ENCODE measurements at regions not wholly inside any gene's neighbourhood (a gene's known extent, or its start where the extent isn't known, plus 50 kb on each side); places are given as distances from the start of the nearest gene placed in this dataset.

DNA sequence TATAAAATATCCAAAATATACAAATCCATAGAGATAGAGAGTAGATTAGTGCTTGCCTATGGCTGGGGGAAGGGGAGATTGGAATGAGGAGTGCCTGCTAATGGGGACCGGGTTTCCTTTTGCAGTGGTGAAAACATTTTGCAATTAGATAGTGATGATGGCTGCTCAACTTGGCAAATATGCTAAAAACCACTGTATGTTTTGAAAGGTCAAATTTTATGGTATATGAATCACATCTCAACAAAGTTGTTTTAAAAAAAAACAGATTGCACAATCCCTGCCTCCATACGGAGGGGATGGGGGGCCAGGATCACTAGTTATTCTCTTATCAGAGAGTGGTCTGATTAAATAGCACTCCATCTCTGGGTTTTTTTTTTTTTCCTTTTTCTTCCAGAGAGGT lies 76.9 kb upstream of the RIPOR2 start:
- no peak for DNase-seq (ENCODE audit: low read depth in 2 of 2)

DNA sequence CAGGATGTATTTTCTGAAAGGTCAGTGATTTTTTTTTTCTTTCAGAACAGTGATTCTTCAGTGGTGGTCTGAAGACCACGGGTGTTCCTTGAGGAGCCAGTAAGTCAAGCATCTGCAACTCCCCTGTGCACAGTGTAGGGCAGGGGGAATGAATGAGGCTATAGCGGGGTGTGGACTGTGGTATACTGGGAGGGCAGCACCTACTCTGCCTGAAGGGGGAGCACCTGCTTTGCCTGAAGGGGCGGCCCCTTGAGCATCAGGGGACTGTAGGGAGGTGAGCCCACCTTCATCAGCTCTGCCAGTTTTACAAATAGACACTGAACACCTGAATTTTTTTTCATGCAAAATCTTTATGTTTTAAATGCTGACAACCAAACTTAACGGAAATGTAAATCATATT lies 77.5 kb upstream of the RIPOR2 start:
- no peak for DNase-seq (ENCODE audit: low read depth in 2 of 2)

DNA sequence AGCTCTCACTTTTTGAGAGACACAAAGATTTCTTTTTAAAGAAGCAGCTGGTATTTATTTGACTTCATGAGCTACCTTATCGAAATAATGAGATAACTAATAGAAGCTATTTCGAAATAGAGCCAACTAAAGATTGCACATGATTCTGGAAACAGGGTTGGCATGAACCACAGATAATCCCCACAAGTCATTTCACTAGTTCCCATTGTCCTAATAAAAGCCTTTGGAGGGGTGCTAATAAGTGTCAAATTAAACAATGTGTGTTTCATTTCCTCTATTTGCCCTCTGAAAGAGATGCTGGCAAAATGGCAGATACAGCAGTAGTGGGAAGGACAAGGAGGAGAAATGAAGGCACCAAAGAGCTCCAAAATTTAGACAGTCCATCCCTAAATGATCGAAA lies 78.6 kb upstream of the RIPOR2 start:
- no peak for DNase-seq (ENCODE audit: low read depth in 2 of 2)

DNA sequence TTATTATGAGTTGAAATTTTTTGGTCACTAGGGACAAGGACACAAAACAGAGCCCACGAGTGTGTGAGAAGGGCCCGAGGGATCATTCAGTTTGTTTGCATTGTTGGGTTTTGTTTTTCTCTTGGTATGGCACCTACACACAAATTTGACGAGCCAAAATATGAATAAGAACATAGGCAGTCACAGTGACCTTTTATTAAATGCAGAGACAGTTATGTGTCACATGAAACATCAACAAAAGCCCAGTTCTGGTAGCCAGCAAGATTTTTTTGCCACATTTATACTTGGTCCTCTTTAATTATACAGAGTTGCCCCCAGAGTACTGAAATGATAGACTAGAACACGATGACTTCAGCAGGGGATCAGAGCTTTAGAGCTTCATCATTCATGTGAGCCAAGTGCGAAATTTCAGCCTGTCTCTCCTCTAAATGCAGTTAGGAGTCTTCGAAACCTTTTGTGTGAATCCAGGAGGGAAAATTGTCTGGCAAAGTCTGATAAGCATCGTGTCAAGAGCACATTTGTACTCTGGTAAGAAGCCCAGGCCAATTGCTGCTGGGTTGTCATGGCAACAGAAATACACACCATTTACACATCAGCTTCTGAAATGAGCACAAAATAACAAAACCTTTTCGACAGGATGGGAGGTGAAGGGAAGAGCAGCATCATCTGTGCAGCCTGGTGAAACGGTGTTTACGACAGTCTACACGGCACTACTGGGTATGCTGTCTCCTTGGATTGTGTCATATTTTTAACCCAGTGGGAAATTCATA lies 79.2 kb upstream of the RIPOR2 start:
- DNase-seq (ENCODE audit: low read depth in 2 of 2) = no peak

DNA sequence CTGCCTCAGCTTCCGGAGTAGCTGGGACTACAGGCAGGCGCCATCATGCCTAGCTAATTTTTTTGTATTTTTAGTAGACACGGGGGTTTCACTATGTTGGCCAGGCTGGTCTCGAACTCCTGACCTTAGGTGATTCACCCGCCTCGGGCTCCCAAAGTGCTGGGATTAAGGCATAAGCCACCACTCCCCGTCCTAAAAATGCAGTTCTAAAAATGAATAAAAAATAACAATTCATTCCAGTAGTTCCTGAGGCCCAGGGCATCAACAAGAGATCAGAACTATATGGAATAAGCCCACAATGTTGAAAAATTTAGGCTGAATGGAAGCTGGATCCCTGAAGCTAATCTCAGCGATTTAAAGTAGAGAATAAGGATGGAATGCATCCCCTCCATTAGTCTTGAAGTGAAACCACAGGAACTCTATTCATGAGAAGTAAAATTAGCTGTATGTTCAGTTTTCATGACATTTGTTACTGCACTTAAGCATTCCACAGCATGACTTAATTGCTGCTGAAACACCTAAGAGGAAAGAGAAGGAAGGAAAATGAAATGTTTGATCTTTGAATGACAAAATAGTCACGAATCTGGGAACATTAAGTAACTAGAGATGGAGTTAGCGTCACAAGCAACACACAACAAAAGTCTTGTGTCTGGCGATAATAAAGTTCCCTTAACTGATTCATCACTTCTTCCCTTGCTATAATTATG lies 80.4 kb upstream of the RIPOR2 start:
- DNase-seq (ENCODE audit: low read depth in 2 of 2) = no peak

DNA sequence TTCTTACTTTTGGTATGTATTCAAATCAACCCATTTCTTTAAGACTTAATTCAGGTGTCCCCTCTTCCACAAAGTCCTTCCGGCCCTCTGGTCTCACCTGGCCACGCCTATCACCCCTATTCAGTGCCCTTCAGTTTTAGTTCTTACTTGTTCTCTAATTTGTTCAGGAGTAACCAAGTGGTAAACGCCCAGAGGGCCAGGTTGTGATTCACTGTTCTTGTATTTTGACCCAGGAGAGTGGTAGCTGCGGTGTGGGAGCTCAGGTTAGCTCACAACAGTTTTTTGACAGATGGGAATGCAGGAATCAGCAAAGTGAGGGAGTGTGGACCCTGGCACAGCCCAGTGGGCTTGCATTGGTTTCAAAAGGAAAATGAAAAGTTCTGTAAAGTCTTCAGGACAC lies 81.7 kb upstream of the RIPOR2 start:
- DNase-seq (ENCODE audit: low read depth in 2 of 2) = no peak

DNA sequence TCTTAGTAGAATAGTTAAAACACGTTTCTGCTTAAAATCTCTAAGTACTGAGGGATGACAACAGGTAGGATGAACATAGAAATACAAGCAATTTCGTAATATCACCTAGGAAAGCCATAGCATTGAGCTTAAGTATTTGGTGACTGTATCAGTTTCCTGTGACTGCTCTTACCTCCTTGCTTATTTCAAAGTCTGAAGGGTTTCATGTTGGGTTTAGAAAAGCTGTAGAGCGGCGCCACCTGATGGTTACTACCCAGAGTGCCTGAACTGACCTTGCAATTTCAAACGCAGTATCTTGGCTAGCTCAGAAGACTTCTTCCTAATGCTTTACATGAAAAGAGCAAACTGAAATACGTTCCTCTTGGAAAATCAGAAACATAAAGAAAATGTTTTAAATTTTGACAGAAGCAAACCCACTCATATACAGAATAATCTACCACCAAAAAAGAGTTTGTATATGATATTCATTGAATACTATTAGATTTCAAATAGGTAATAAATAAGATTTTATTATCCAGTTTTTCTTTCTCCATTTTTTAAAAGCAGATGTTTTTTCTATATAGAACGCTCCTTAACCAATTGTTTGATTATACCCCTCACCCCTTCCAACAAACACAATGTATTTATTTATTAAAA lies 82.3 kb upstream of the RIPOR2 start:
- peak; percentile 62 to 72 for DNase-seq (ENCODE audit: low read depth in 2 of 2)

DNA sequence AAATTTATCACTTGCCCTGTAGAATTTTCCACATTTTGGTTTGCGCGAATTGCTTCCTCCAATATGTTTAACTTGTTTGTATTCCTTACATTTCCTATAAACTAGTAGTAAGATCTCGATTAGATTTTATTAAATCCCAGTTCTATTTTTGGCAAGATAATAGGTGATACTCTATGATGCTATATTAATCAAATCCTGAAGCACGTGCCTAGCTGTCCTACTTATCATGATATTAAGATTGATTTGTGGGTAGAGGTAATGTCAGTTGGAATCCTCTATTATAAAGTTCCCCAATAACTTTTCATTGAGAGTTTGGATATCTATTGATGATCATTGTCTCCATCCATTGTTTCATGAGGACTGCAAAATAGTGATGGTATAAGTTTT lies 82.8 kb upstream of the RIPOR2 start:
- DNase-seq (ENCODE audit: low read depth in 2 of 2) = no peak

DNA sequence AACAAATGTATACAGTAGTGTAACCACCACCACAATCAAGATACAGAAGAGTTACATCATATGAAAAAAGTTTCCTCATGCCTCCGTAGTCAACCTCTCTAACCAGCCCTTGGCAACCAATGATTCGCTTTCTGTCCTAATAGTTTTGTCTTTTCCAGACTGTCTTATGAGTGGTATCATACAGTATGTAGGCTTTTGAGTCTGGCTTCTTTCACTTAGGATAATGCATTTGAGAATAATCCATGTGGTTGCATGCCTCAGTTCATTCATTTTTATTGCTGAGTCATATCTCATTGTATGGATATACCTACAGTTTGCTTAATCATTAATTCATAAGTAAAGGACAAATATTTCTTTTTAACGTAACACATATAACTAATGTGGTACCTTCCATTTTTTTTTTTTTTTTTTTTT lies 86.4 kb upstream of the RIPOR2 start:
- DNase-seq (ENCODE audit: low read depth in 2 of 2) = no peak

DNA sequence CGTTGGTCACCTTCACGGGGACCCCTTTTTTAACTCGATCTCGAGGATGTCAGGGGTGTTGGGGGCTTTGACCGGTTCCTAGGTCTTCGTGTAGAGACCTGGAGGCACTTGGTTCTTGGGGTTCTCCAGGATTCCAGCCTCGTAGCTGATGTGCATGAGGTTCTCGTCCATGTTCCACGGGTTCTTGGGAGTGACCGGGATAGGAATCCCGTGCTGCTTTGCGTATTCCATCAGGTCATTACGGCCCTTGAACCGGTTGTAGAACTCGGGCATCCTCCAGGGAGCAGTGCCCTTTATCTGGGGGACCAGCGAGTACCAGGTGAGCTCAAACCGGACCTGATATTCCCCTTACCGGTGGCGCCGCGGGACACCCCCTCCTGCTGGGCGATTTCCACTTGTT lies 88.0 kb upstream of the RIPOR2 start:
- no peak for DNase-seq (ENCODE audit: low read depth in 2 of 2)

DNA sequence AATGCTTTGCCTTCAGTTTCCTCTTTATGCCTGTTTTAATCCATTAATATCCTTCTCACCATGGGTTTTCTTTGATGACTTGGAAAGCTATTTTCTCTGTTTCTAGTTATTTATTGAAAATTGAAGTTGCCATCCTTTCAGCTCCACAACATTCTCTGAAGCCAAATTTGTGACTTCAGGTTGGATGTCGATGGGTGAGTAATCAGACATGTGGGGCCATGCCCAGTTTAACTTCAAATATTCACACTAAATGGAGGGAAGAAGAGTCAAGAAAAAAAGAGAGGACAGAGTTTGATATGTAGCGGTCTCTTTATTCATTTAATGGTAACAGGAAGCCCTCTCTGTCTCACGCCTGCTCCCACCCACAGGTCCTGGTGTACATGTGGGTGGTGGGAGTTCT lies 89.1 kb upstream of the RIPOR2 start:
- no peak for DNase-seq (ENCODE audit: low read depth in 2 of 2)

DNA sequence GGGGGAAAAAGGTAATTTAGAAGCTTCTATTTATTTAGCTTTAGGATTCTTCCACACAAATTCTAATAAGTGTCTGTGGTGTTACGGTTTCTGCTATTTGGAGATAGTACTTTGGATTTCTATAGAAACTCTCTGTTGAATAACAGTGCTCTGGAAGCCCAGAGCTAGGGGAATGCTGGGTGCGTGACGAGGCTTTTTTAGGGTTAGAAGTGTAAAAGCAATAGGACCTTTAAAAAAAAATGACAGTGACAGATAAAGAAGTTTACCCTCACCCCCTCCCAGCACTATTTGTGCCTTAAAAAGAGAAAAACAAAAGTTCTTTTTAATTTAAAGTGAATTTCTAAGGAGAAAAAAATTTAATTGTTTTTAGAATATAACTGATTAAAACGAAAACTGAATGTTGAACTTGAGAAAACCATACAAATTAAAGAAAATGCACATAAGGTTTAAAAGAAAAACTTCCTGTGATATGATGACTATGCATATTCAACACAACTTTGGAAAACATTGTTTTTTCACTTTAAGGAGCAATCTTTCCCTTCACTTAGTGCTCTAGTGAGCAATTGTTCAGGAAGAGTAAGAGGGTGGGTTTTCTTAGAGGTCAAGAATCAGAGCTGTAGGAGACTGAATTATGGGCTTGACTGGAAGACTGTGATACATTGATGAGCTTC lies 89.6 kb upstream of the RIPOR2 start:
- no peak for DNase-seq (ENCODE audit: low read depth in 2 of 2)

DNA sequence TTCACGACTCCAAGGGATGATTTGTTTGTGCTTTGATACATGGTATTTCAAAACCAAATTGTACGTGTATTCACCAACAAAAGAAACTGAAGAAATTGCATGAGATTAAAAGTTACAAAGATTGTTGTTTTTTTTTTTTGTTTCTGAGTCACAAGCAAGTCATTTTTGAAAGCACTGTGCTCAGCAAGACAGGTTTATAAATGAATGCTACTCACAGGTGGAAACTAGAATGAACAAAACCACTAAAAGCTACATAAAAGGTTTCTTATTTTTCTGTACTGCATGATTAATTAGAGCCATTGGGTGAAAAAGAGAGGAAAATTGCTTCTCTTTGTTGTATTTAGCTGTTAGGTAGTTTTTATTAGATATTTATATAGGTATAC lies 90.2 kb upstream of the RIPOR2 start:
- DNase-seq (ENCODE audit: low read depth in 2 of 2) = no peak

DNA sequence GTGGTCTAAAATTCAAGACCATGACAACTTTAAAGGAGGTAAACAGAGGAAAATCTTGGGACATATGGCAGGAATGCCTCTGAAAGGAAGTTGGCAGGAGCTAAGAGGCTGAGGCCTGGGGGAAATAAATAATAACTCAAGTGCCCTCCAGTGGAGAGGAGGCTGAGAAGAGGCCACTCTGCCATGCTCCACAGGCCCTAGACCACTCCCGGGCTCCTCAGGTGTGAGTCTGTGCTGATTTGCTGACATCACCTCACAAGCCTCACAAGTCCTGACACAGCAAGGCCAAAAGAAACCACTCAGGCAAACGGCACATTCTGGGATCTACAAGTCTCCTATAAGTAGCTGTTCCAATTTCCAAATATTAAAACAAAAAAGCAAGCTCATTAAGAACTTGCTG lies 91.0 kb upstream of the RIPOR2 start:
- no peak for DNase-seq (ENCODE audit: low read depth in 2 of 2)

DNA sequence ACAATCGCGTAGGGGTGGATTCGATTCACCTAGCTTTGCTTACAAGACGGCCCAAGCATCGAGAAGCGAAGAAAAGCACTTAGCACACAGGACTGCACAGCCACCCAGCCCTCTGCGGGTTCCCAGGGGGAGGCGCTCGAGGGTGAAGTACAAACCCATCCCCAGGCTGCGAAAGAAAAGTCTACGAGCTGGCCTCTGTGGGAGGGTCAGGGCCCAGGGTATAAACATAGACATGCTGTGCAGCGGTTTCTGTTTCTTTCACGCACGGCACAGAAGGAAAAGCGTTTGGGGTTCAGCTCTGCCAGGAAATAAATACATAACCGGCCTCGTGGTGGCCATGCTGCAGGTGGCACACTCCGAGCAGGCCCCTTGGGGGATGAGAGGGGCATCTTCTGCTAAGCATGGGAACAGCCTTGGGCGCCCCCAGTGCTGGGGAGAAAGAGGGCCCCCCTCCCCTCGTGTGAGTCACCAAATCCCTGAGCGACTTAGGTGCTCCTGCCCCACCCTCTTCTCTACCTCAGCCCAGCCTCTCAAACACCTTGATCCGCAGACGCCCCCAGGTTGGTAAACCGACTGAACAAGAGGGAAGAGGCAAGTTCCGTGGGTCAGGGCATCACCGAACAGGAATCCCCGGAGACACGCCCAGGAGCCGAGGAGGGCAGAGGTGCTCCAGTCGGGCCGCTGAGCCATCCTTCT lies 91.6 kb upstream of the RIPOR2 start:
- DNase-seq (ENCODE audit: low read depth in 2 of 2) = peak; percentile 68 to 75

DNA sequence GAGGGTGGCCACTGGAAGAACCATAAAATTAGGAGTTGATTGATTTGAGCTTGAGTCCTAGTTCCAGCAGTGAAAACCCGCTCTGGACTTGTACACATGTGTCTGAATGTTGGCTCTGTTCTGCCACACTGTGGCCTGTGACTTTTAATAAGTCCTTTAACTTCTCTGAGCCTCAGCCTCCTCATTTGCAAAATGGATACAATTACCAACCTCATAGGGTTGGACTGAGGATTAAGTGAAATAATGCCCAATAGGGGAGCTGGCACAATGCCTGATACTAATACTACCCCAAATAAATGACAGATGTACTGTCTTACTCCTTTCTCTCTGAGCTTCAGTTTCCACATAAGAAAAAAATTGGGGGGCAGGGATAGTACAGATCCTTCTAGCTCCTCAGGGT lies 92.6 kb upstream of the RIPOR2 start:
- DNase-seq (ENCODE audit: low read depth in 2 of 2) = no peak

DNA sequence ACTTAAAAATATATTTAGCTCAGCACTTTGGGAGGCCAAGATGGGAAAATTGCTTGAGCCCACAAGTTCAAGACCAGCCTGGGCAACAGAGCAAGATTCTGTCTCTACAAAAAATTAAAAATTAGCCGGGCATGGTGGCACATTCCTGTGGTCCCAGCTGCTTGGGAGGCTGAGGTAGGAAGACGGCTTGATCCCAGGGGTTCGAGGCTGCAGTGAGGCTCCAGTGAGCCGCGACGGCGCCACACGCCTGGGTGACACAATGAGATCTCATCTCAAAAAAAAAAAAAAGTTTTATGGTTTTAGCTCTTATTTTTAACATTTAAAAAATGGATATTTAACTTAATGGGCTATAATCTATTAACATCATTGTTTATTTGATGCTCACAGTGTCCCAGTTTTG lies 97.2 kb upstream of the RIPOR2 start:
- DNase-seq (ENCODE audit: low read depth in 2 of 2) = no peak

DNA sequence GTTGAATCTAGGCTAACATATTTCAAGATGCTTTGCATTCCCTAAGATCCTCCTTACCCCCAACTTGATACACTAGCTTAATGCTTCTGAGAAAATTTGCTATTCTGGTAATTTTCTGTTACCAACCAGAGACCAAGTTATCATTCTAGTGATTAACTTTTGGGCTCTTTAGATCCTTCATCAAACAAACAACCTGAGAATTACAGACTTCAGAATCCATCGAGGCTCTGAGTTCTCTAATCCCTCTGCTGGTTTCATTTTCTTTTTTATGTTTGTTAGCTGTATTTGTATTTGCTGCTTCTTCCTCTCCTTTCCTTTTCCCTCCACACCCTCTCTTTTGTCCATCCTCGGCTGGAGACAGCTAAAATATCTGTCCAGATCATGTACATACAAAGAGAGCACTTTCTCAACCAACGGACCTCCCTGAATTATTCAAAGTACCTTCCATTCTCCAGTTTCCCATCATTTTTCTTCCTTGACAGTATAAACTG lies 98.7 kb upstream of the RIPOR2 start:
- DNase-seq (ENCODE audit: low read depth in 2 of 2) = no peak

DNA sequence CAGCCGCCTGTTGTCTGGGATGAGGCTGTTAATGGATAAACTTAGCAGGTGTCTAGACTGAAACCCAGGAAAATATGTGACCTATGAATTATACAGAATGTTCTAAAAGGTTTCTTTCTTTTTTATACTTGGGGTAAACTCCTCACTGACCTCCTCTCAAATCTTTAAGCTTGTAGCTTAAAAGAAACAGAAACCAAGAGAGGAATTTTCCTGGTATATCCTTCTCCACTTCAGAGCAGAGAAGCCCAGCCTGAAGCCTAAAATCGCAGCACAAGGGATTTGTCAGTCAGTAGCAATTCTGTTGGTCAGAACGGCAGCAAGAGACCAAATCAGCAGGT lies 99.4 kb upstream of the RIPOR2 start:
- DNase-seq (ENCODE audit: low read depth in 2 of 2) = no peak

DNA sequence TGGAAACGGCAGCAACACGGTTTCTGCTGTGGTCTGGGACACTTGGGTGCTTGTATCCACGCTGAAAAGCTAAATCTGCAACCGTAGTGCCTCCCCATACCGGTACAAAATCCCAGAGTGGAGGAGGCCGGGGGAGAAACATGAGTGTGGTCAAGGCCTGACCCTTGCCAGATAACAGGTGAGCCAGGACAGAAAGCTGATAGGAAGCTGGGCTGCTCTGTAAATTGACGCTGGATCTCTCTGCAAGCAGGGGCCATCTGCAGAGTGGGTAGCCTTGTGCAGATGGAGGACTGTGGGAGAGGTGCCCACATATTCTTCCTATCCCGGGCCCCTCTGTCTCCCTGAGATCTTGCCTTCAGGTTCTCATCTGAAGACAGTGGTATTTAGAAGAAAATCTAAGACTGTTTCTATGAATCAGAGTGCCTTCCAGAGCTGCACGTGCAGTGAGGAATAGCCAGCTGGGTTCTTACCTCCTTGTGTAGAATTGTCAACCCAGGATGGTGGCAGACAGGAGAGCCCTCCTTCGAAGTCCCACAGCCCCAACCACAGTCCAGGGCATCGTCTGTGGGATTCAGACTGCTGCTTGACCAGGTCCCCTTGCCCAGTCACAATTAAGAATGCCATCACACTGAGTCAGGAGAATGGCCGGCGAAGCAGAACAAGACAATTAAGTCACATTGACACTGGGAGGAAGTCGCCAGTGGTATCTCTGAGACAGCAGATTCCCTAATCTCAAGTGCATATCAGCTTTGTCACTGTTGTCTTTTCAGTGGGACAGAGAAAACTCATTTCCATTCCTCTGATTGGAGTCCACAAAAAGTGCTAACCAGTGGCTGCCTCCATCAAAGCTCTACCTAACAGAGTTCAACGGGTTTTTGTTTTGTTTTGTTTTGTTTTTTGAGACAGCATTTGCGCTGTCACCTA lies 100.0 kb upstream of the RIPOR2 start:
- no peak for DNase-seq (ENCODE audit: low read depth in 2 of 2)

DNA sequence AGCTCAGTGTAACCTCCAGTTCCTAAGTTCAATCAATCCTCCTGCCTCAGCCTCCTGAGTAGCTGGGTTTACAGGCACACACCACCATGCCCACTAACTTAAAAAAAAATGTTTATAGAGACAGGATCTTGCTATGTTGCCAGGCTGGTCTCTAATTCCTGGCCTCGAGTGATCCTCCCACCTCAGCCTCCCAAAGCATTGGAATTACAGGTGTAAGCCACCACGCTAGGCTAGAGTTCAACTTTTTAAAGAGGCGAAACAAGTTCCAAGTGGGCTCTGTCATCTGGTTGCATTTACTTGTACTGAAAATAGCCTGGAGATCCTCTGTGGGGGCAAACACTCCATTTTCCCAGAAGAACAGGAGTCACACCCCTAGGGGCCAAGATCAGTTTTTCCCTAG lies 100.7 kb upstream of the RIPOR2 start:
- no peak for DNase-seq (ENCODE audit: low read depth in 2 of 2)

Measured in stimulated activated CD4-positive, alpha-beta T cell treated with anti-CD3 and anti-CD28 coated beads, Interleukin-15, amount 100 ng/mL, for 48 hours (primary cell).